OCI-LY7 (cell line): ENCODE measurements at regions not wholly inside any gene's neighbourhood (a gene's known extent, or its start where the extent isn't known, plus 50 kb on each side); places are given as distances from the start of the nearest gene placed in this dataset.

ENCODE experiments used
- BruUV-seq: library from RNA; stranded (reverse); fragments of 400-500 nt; replicated peaks from 2 replicates; lab custom pipeline; 2021; lab: Mats Ljungman, UMichigan
- CTCF ChIA-PET: fragments of 300-600 bp; sonication (Branson Sonifier 250); formaldehyde crosslinking; loops from one replicate; lab custom pipeline; 2022; ENCODE audit warnings: antibody characterized with exemption; ENCODE audit not compliant: unreplicated experiment; lab: Charles Lee
- POLR2A ChIA-PET: fragments of 300-600 bp; sonication (Branson Sonifier 250); formaldehyde crosslinking; loops from one replicate; lab custom pipeline; 2022; ENCODE audit warnings: antibody characterized with exemption; lab: Charles Lee
- DNase-seq: peaks from one replicate; pipeline ENCODE4 v3.0.0-alpha.2; 2015; ENCODE audit warnings: low spot score
- H2AFZ ChIP-seq: fragments of 200-600 bp; sonication (generic), shearing (Covaris generic); 2 replicates; pipeline ENCODE4 v1.6.1; 2014; ENCODE audit warnings: mild to moderate bottlenecking, antibody characterized with exemption, low read length, moderate library complexity
- H3K27ac ChIP-seq: fragments of 200-600 bp; sonication (generic); 2 replicates; pipeline ENCODE4 v1.5.1; 2014; ENCODE audit warnings: mixed run types, low read depth, mild to moderate bottlenecking, moderate library complexity, low read length, inconsistent platforms; ENCODE audit not compliant: poor library complexity, severe bottlenecking
- H3K36me3 ChIP-seq: fragments of 200-600 bp; sonication (generic); 2 replicates; pipeline ENCODE4 v1.6.1; 2014; ENCODE audit warnings: mild to moderate bottlenecking, antibody characterized with exemption, low read length, moderate library complexity, mixed read lengths; ENCODE audit not compliant: insufficient read depth
- H3K4me1 ChIP-seq: fragments of 200-600 bp; sonication (generic); 2 replicates; pipeline ENCODE4 v1.5.1; 2014; ENCODE audit warnings: mild to moderate bottlenecking, low read length; ENCODE audit not compliant: insufficient read depth, poor library complexity, severe bottlenecking
- H3K4me2 ChIP-seq: fragments of 200-600 bp; sonication (generic); 2 replicates; pipeline ENCODE4 v1.6.1; 2014; ENCODE audit warnings: mild to moderate bottlenecking, low read length
- H3K4me3 ChIP-seq: fragments of 200-600 bp; sonication (generic); 2 replicates; pipeline ENCODE4 v1.5.1; 2014; ENCODE audit warnings: mild to moderate bottlenecking, low read depth, low read length; ENCODE audit not compliant: poor library complexity, severe bottlenecking
- H3K79me2 ChIP-seq: fragments of 200-600 bp; sonication (generic); 2 replicates; pipeline ENCODE4 v1.6.1; 2016; ENCODE audit warnings: low read depth, mild to moderate bottlenecking, low read length, moderate library complexity, mixed read lengths; ENCODE audit not compliant: insufficient read depth
- H3K9me2 ChIP-seq: fragments of 200-600 bp; sonication (generic); 2 replicates; pipeline ENCODE4 v1.6.1; 2016; ENCODE audit warnings: mild to moderate bottlenecking, low read length, mixed read lengths; ENCODE audit not compliant: insufficient read depth
- H3K9me3 ChIP-seq: fragments of 200-600 bp; sonication (generic); 2 replicates; pipeline ENCODE4 v1.6.1; 2014; ENCODE audit warnings: mild to moderate bottlenecking, mixed run types, low read length, mixed read lengths
- H4K20me1 ChIP-seq: fragments of 200-600 bp; sonication (generic); 2 replicates; pipeline ENCODE4 v1.6.1; 2014; ENCODE audit warnings: mild to moderate bottlenecking, antibody characterized with exemption, low read length, moderate library complexity, mixed read lengths; ENCODE audit not compliant: insufficient read depth
- EZH2phosphoT487 ChIP-seq: fragments of 200-600 bp; sonication (generic); IDR thresholded peaks from 2 replicates; pipeline ENCODE4 v1.6.1; 2018; ENCODE audit warnings: low read depth, borderline replicate concordance, mild to moderate bottlenecking, mixed run types, antibody characterized with exemption, low read length, moderate library complexity, mixed read lengths
- intact Hi-C: fragments of 100-400 bp; cut with micrococcal nuclease; formaldehyde crosslinking; loops from one replicate; pipeline ENCODE4 v1.10.0; 2022; ENCODE audit not compliant: unreplicated experiment
- TF ChIP-seq, protein P1 (sequence below): fragments of 200-600 bp; sonication (generic); conservative IDR thresholded peaks from 2 replicates; pipeline ENCODE4 v1.5.1; 2014; ENCODE audit warnings: mild to moderate bottlenecking, antibody characterized with exemption, low read length, moderate library complexity, mixed read lengths

DNA sequence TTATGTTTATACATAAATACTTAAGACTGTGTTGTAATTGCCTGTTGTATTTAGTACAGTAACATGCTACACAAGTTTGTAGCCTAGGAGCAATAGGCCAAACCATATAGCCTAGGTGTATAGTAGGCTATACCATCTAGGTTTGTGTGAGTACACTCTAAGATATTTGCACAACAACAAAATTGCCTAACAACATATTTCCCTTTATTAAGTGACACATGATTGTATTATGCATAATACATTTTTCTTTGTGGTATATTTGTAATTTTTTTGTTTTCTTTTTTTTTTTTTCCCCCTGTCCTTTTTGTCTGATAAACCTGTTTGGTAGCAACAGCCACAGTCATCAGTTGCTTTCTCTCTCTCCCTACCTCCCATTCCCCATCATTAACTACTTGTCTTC, 945.6 kb downstream of the ZPLD1 start:
- Histone ChIP-seq H3K4me3 (no peak overlapping the region), H3K9me2 (no peaks in the 10 kb centered on the region), H3K9me3 (no peaks in the 10 kb centered on the region), H3K36me3 (no peaks in the 10 kb centered on the region), H4K20me1 (no peaks in the 10 kb centered on the region), H3K4me1 (no peaks in the 10 kb centered on the region), H2AFZ (no peak overlapping the region), H3K4me2 (no peak overlapping the region), H3K27ac (no peak overlapping the region), H3K79me2 (no peaks in the 10 kb centered on the region)
- intact Hi-C loops, result no loop called here
- DNase-seq, result no peak
- TF ChIP-seq, protein P1, sequence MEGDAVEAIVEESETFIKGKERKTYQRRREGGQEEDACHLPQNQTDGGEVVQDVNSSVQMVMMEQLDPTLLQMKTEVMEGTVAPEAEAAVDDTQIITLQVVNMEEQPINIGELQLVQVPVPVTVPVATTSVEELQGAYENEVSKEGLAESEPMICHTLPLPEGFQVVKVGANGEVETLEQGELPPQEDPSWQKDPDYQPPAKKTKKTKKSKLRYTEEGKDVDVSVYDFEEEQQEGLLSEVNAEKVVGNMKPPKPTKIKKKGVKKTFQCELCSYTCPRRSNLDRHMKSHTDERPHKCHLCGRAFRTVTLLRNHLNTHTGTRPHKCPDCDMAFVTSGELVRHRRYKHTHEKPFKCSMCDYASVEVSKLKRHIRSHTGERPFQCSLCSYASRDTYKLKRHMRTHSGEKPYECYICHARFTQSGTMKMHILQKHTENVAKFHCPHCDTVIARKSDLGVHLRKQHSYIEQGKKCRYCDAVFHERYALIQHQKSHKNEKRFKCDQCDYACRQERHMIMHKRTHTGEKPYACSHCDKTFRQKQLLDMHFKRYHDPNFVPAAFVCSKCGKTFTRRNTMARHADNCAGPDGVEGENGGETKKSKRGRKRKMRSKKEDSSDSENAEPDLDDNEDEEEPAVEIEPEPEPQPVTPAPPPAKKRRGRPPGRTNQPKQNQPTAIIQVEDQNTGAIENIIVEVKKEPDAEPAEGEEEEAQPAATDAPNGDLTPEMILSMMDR, result no peak
- TF ChIP-seq EZH2phosphoT487, result no peak
- CTCF ChIA-PET, result no interaction called here
- no TSS peak for BruUV-seq
- POLR2A ChIA-PET, result no interaction called here

GRCh38 chr3:103381296-103382079, 946.7 kb downstream of the ZPLD1 start:
- no peaks in the 10 kb centered on the region for H3K9me2 ChIP-seq
- intact Hi-C loops, result no loop called here
- no peaks in the 10 kb centered on the region for H3K4me1 ChIP-seq
- no peaks in the 10 kb centered on the region for H4K20me1 ChIP-seq
- H3K27ac ChIP-seq, result no peak overlapping the region
- H3K9me3 ChIP-seq, result no peaks in the 10 kb centered on the region
- no peak overlapping the region for H3K4me2 ChIP-seq
- no peak overlapping the region for H3K4me3 ChIP-seq
- no peaks in the 10 kb centered on the region for H3K79me2 ChIP-seq
- TF ChIP-seq, protein P1, result no peak
- no peak for TF ChIP-seq EZH2phosphoT487
- no TSS peak for BruUV-seq
- no peak for DNase-seq
- ChIA-PET POLR2A (no interaction called here), CTCF (no interaction called here)
- no peak overlapping the region for H2AFZ ChIP-seq
- no peaks in the 10 kb centered on the region for H3K36me3 ChIP-seq

- H3K4me2 ChIP-seq, result no peak overlapping the region
Observed at GRCh38 chr3:103385961-103386656, 951.3 kb downstream of the ZPLD1 start.

More at GRCh38 chr3:103385961-103386656, 951.3 kb downstream of the ZPLD1 start:
- H4K20me1 ChIP-seq, result no peaks in the 10 kb centered on the region
- H3K4me3 ChIP-seq, result no peak overlapping the region
- no peak for DNase-seq
- no TSS peak for BruUV-seq
- H2AFZ ChIP-seq, result no peak overlapping the region
- POLR2A ChIA-PET, result no interaction called here
- H3K27ac ChIP-seq, result no peak overlapping the region
- no peaks in the 10 kb centered on the region for H3K4me1 ChIP-seq
- TF ChIP-seq, protein P1, result no peak
- TF ChIP-seq EZH2phosphoT487, result no peak
- intact Hi-C loops, result no loop called here
- no peaks in the 10 kb centered on the region for H3K36me3 ChIP-seq
- H3K9me2 ChIP-seq, result no peaks in the 10 kb centered on the region
- CTCF ChIA-PET, result no interaction called here
- H3K9me3 ChIP-seq, result no peaks in the 10 kb centered on the region
- H3K79me2 ChIP-seq, result no peaks in the 10 kb centered on the region
